Smooth muscle cell (in vitro differentiated cells): ENCODE measurements at regions not wholly inside any gene's neighbourhood (a gene's known extent, or its start where the extent isn't known, plus 50 kb on each side); places are given as distances from the start of the nearest gene placed in this dataset.

Experiments used
- DNase-seq: peaks from one replicate; lab custom pipeline; 2025; ENCODE audit not compliant: unreplicated experiment; lab: John Stamatoyannopoulos, UW
- H2AFZ ChIP-seq: fragments of 200-600 bp; sonication (generic); 2 replicates; pipeline ENCODE4 v1.6.0; 2016; ENCODE audit warnings: antibody characterized with exemption, low read depth, mild to moderate bottlenecking
- H3F3A ChIP-seq: fragments of 200-600 bp; sonication (generic); 2 replicates; pipeline ENCODE4 v1.6.0; 2017; ENCODE audit warnings: antibody characterized with exemption, low read depth
- H3K27ac ChIP-seq: fragments of 200-600 bp; sonication (generic); 2 replicates; pipeline ENCODE4 v1.5.1; 2016; ENCODE audit warnings: low read depth, mild to moderate bottlenecking
- H3K27me3 ChIP-seq: fragments of 200-600 bp; sonication (generic); 2 replicates; pipeline ENCODE4 v1.6.1; 2016; ENCODE audit warnings: low read depth, mild to moderate bottlenecking
- H3K36me3 ChIP-seq: fragments of 200-600 bp; sonication (generic); 2 replicates; pipeline ENCODE4 v1.5.1; 2016; ENCODE audit warnings: low read depth
- H3K4me1 ChIP-seq: fragments of 200-600 bp; sonication (generic); 2 replicates; pipeline ENCODE4 v1.5.1; 2016; ENCODE audit warnings: low read depth
- H3K4me2 ChIP-seq: fragments of 200-600 bp; sonication (generic); 2 replicates; pipeline ENCODE4 v1.6.0; 2016; ENCODE audit warnings: mild to moderate bottlenecking
- H3K4me3 ChIP-seq: fragments of 200-600 bp; sonication (generic); 2 replicates; pipeline ENCODE4 v1.5.1; 2016; ENCODE audit warnings: mild to moderate bottlenecking
- H3K79me2 ChIP-seq: fragments of 200-600 bp; sonication (generic); 2 replicates; pipeline ENCODE4 v1.6.0; 2016; ENCODE audit warnings: low read depth, mild to moderate bottlenecking
- H3K9ac ChIP-seq: fragments of 200-600 bp; sonication (generic); 2 replicates; pipeline ENCODE4 v1.6.0; 2016; ENCODE audit warnings: low read depth
- H3K9me3 ChIP-seq: fragments of 200-600 bp; sonication (generic); replicated peaks from 2 replicates; pipeline ENCODE4 v1.5.1; 2016; ENCODE audit warnings: low read depth
- H4K20me1 ChIP-seq: fragments of 200-600 bp; sonication (generic); 2 replicates; pipeline ENCODE4 v1.6.0; 2016; ENCODE audit warnings: low read depth
- CTCF ChIP-seq: fragments of 200-600 bp; sonication (generic); IDR thresholded peaks from 2 replicates; pipeline ENCODE4 v1.5.1; 2017; ENCODE audit warnings: borderline replicate concordance, mild to moderate bottlenecking, antibody characterized with exemption; ENCODE audit not compliant: insufficient read depth, poor library complexity, severe bottlenecking
- WGBS: methylation state at CpG from one replicate; pipeline ENCODE4 v1.1.7; 2016; ENCODE audit warnings: low lambda C conversion rate; 5-methylcytosine and 5-hydroxymethylcytosine counted together

- peaks cover 28% of the 10 kb centered on the region for H3K27me3 ChIP-seq
- no peak overlapping the region for H3K27ac ChIP-seq
- H3K79me2 ChIP-seq = no peaks in the 10 kb centered on the region
- no peaks in the 10 kb centered on the region for H3K9me3 ChIP-seq
- no peaks in the 10 kb centered on the region for H4K20me1 ChIP-seq
- WGBS = 73% methylated on average over 1 of the region's 1 CpG
- no peak for TF ChIP-seq CTCF
- H3F3A ChIP-seq = no peaks in the 10 kb centered on the region
- peaks cover 20% of the 10 kb centered on the region for H3K4me1 ChIP-seq
- no peak overlapping the region for H2AFZ ChIP-seq
- H3K36me3 ChIP-seq = no peaks in the 10 kb centered on the region
- no peak overlapping the region for H3K9ac ChIP-seq
- DNase-seq = no peak
- H3K4me2 ChIP-seq = no peak overlapping the region
- H3K4me3 ChIP-seq = no peak overlapping the region
Measured at GRCh38 chr11:45079567-45079942, 66.9 kb upstream of the PRDM11 start.

GRCh38 chr11:45079943-45080719, 66.3 kb upstream of the PRDM11 start:
- H3K36me3 ChIP-seq = no peaks in the 10 kb centered on the region
- no peak overlapping the region for H3K9ac ChIP-seq
- no peaks in the 10 kb centered on the region for H3F3A ChIP-seq
- H3K27ac ChIP-seq = no peak overlapping the region
- no peak for TF ChIP-seq CTCF
- no peaks in the 10 kb centered on the region for H3K79me2 ChIP-seq
- DNase-seq = no peak
- H3K4me2 ChIP-seq = no peak overlapping the region
- peaks cover 31% of the 10 kb centered on the region for H3K27me3 ChIP-seq
- H3K4me1 ChIP-seq = peaks cover 20% of the 10 kb centered on the region
- no peak overlapping the region for H2AFZ ChIP-seq
- H3K9me3 ChIP-seq = no peaks in the 10 kb centered on the region
- no peak overlapping the region for H3K4me3 ChIP-seq
- 85% methylated on average over 16 of the region's 16 CpGs for WGBS
- no peaks in the 10 kb centered on the region for H4K20me1 ChIP-seq

- Histone ChIP-seq H3K4me3 (no peak overlapping the region), H4K20me1 (no peaks in the 10 kb centered on the region), H3K9me3 (no peaks in the 10 kb centered on the region), H3K27me3 (peaks cover 27% of the 10 kb centered on the region), H3F3A (no peaks in the 10 kb centered on the region), H3K4me1 (peaks cover 34% of the 10 kb centered on the region), H3K79me2 (no peaks in the 10 kb centered on the region), H3K4me2 (no peak overlapping the region), H3K36me3 (no peaks in the 10 kb centered on the region), H2AFZ (no peak overlapping the region), H3K27ac (no peak overlapping the region), H3K9ac (no peak overlapping the region)
- WGBS = 49% methylated on average over 10 of the region's 10 CpGs
- DNase-seq = no peak
- no peak for TF ChIP-seq CTCF
Measured at GRCh38 chr11:45082744-45083543, 63.5 kb upstream of the PRDM11 start.
